GM06990 (cell line): ENCODE measurements at regions not wholly inside any gene's neighbourhood (a gene's known extent, or its start where the extent isn't known, plus 50 kb on each side); places are given as distances from the start of the nearest gene placed in this dataset.

Experiments used
- DNase-seq: peaks from one replicate; pipeline ENCODE4 v3.0.0-alpha.2; 2011; ENCODE audit not compliant: insufficient read length; ENCODE audit errors: extremely low read depth
- H3K27me3 ChIP-seq: replicated peaks from 2 replicates; pipeline ENCODE4 v1.6.0; 2011; ENCODE audit warnings: low read length; ENCODE audit not compliant: control insufficient read depth, insufficient read depth
- H3K36me3 ChIP-seq: 2 replicates; pipeline ENCODE4 v1.5.1; 2011; ENCODE audit warnings: low read length; ENCODE audit not compliant: control insufficient read depth, insufficient read depth
- H3K4me3 ChIP-seq: replicated peaks from 2 replicates; pipeline ENCODE4 v1.5.1; 2011; ENCODE audit warnings: low read depth, mild to moderate bottlenecking, control low read depth, low read length
- CTCF ChIP-seq: IDR thresholded peaks from 2 replicates; pipeline ENCODE4 v1.5.1; 2011; ENCODE audit warnings: low read length, control low read depth, mild to moderate bottlenecking, inconsistent platforms; ENCODE audit not compliant: insufficient read depth, poor library complexity, severe bottlenecking

GRCh38 chr3:5540532-5540931, 353.0 kb downstream of the EDEM1 start:
- Histone ChIP-seq H3K4me3 (no peak overlapping the region), H3K36me3 (no peaks in the 10 kb centered on the region), H3K27me3 (no peaks in the 10 kb centered on the region)
- DNase-seq = no peak
- no peak for TF ChIP-seq CTCF

GRCh38 chr3:5542472-5542871, 355.0 kb downstream of the EDEM1 start:
- Histone ChIP-seq H3K4me3 (no peak overlapping the region), H3K27me3 (no peaks in the 10 kb centered on the region), H3K36me3 (no peaks in the 10 kb centered on the region)
- no peak for DNase-seq
- no peak for TF ChIP-seq CTCF

- Histone ChIP-seq H3K4me3 (no peak overlapping the region), H3K27me3 (no peaks in the 10 kb centered on the region), H3K36me3 (no peaks in the 10 kb centered on the region)
- DNase-seq = no peak
- TF ChIP-seq CTCF = no peak
Measured at GRCh38 chr3:5543047-5543446, 355.5 kb downstream of the EDEM1 start.

GRCh38 chr3:5545719-5546118, 358.2 kb downstream of the EDEM1 start:
- H3K4me3 ChIP-seq = no peak overlapping the region
- TF ChIP-seq CTCF = no peak
- no peaks in the 10 kb centered on the region for H3K27me3 ChIP-seq
- H3K36me3 ChIP-seq = no peaks in the 10 kb centered on the region
- DNase-seq = no peak

GRCh38 chr3:5553203-5553602, 365.7 kb downstream of the EDEM1 start:
- DNase-seq = no peak
- H3K36me3 ChIP-seq = no peaks in the 10 kb centered on the region
- no peak for TF ChIP-seq CTCF
- H3K27me3 ChIP-seq = no peaks in the 10 kb centered on the region
- no peak overlapping the region for H3K4me3 ChIP-seq

- Histone ChIP-seq H3K4me3 (no peak overlapping the region), H3K27me3 (no peaks in the 10 kb centered on the region), H3K36me3 (no peaks in the 10 kb centered on the region)
- DNase-seq = no peak
- no peak for TF ChIP-seq CTCF
Measured at GRCh38 chr3:5554245-5554747, 366.8 kb downstream of the EDEM1 start.
